Thyroid gland (tissue), 4 donors: ENCODE measurements at regions not wholly inside any gene's neighbourhood (a gene's known extent, or its start where the extent isn't known, plus 50 kb on each side); places are given as distances from the start of the nearest gene placed in this dataset.

Experiments
- CTCF ChIP-seq, 6 experiments: fragments of 200-600 bp in 3 of 6; fragments of 450-650 bp in 3 of 6; sonication (generic) in 3 of 6; IDR thresholded peaks; one replicate each; pipeline ENCODE4 v1.5.1; 2016 to 2019; ENCODE audit warnings: antibody characterized with exemption in 6 of 6, mild to moderate bottlenecking in 2 of 6, inconsistent platforms in 1 of 6, moderate library complexity in 1 of 6
- POLR2A ChIP-seq, 2 donors: fragments of 450-650 bp; IDR thresholded peaks; one replicate each; pipeline ENCODE4 v1.6.1; 2017; ENCODE audit warnings: antibody characterized with exemption in 2 of 2, mild to moderate bottlenecking in 2 of 2, moderate library complexity in 1 of 2

DNA sequence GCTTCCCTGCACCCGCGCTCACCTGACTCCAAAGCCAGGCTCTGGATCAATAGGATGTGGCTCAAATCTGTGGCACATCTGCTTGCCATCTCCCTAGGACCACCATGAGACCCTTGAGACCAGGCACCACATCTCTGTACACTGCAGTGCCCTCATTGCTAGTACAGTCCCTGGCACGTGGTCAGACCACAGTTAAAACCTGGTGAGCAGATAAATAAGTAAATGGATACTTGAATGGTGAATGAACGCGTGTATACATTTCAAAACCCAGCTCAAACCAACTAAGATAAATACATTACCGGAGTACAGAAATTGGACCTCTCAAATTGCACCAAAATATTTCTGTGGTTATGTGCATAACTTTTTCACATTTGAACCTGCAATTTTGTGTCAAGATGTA lies 221.2 kb upstream of the IRX4 start:
- TF ChIP-seq CTCF (IDR thresholded peaks at IDR 0.05), result no peak
- TF ChIP-seq POLR2A (IDR thresholded peaks at IDR 0.05), result no peak
